ENCODE measurements at regions not wholly inside any gene's neighbourhood (a gene's known extent, or its start where the extent isn't known, plus 50 kb on each side); places are given as distances from the start of the nearest gene placed in this dataset.

GRCh38 chr4:143273160-143273917, 63.3 kb upstream of the GAB1 start:
- DNase-seq (ENCODE audit: extremely low spot score, unreplicated experiment) = no peak
- H3K4me3 Mint-ChIP-seq (ENCODE audit: unreplicated experiment) = no peak overlapping the region
- TF ChIP-seq, protein P1, sequence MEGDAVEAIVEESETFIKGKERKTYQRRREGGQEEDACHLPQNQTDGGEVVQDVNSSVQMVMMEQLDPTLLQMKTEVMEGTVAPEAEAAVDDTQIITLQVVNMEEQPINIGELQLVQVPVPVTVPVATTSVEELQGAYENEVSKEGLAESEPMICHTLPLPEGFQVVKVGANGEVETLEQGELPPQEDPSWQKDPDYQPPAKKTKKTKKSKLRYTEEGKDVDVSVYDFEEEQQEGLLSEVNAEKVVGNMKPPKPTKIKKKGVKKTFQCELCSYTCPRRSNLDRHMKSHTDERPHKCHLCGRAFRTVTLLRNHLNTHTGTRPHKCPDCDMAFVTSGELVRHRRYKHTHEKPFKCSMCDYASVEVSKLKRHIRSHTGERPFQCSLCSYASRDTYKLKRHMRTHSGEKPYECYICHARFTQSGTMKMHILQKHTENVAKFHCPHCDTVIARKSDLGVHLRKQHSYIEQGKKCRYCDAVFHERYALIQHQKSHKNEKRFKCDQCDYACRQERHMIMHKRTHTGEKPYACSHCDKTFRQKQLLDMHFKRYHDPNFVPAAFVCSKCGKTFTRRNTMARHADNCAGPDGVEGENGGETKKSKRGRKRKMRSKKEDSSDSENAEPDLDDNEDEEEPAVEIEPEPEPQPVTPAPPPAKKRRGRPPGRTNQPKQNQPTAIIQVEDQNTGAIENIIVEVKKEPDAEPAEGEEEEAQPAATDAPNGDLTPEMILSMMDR (IDR thresholded peaks at IDR 0.05) = no peak
- peaks cover 11% of the 10 kb centered on the region for H3K4me1 Mint-ChIP-seq (ENCODE audit: unreplicated experiment)
- H3K36me3 Mint-ChIP-seq (ENCODE audit: unreplicated experiment) = no peaks in the 10 kb centered on the region
- no peaks in the 10 kb centered on the region for H3K9me3 Mint-ChIP-seq (ENCODE audit: unreplicated experiment)
- H3K27me3 Mint-ChIP-seq (ENCODE audit: unreplicated experiment) = no peaks in the 10 kb centered on the region
- no peak overlapping the region for H3K27ac Mint-ChIP-seq (ENCODE audit: unreplicated experiment)

GRCh38 chr4:143280861-143281260, 55.8 kb upstream of the GAB1 start:
- no peak for DNase-seq (ENCODE audit: extremely low spot score, unreplicated experiment)
- peaks cover 30% of the 10 kb centered on the region for H3K4me1 Mint-ChIP-seq (ENCODE audit: unreplicated experiment)
- H3K27me3 Mint-ChIP-seq (ENCODE audit: unreplicated experiment) = no peaks in the 10 kb centered on the region
- no peaks in the 10 kb centered on the region for H3K36me3 Mint-ChIP-seq (ENCODE audit: unreplicated experiment)
- TF ChIP-seq, protein P1 (IDR thresholded peaks at IDR 0.05) = no peak
- H3K27ac Mint-ChIP-seq (ENCODE audit: unreplicated experiment) = no peak overlapping the region
- no peak overlapping the region for H3K4me3 Mint-ChIP-seq (ENCODE audit: unreplicated experiment)
- no peaks in the 10 kb centered on the region for H3K9me3 Mint-ChIP-seq (ENCODE audit: unreplicated experiment)

- no peak for DNase-seq (ENCODE audit: extremely low spot score, unreplicated experiment)
- peak overlapping the region; percentile 77 for H3K27ac Mint-ChIP-seq (ENCODE audit: unreplicated experiment)
- no peaks in the 10 kb centered on the region for H3K9me3 Mint-ChIP-seq (ENCODE audit: unreplicated experiment)
- no peaks in the 10 kb centered on the region for H3K36me3 Mint-ChIP-seq (ENCODE audit: unreplicated experiment)
- no peaks in the 10 kb centered on the region for H3K27me3 Mint-ChIP-seq (ENCODE audit: unreplicated experiment)
- H3K4me3 Mint-ChIP-seq (ENCODE audit: unreplicated experiment) = no peak overlapping the region
- H3K4me1 Mint-ChIP-seq (ENCODE audit: unreplicated experiment) = peaks cover 38% of the 10 kb centered on the region
- TF ChIP-seq, protein P1 (IDR thresholded peaks at IDR 0.05) = no peak
Measured at GRCh38 chr4:143281507-143282190, 55.0 kb upstream of the GAB1 start.

GRCh38 chr4:143282211-143282707, 54.4 kb upstream of the GAB1 start:
- no peak overlapping the region for H3K4me3 Mint-ChIP-seq (ENCODE audit: unreplicated experiment)
- peaks cover 44% of the 10 kb centered on the region for H3K4me1 Mint-ChIP-seq (ENCODE audit: unreplicated experiment)
- peak overlapping the region; percentile 77 for H3K27ac Mint-ChIP-seq (ENCODE audit: unreplicated experiment)
- no peaks in the 10 kb centered on the region for H3K27me3 Mint-ChIP-seq (ENCODE audit: unreplicated experiment)
- H3K9me3 Mint-ChIP-seq (ENCODE audit: unreplicated experiment) = no peaks in the 10 kb centered on the region
- H3K36me3 Mint-ChIP-seq (ENCODE audit: unreplicated experiment) = no peaks in the 10 kb centered on the region
- DNase-seq (ENCODE audit: extremely low spot score, unreplicated experiment) = no peak
- TF ChIP-seq, protein P1 (IDR thresholded peaks at IDR 0.05) = no peak

Measured in osteocyte (in vitro differentiated cells).